Smooth muscle cell (in vitro differentiated cells): ENCODE measurements at regions not wholly inside any gene's neighbourhood (a gene's known extent, or its start where the extent isn't known, plus 50 kb on each side); places are given as distances from the start of the nearest gene placed in this dataset.

Experiments used
- DNase-seq: peaks from one replicate; lab custom pipeline; 2025; ENCODE audit not compliant: unreplicated experiment; lab: John Stamatoyannopoulos, UW
- H2AFZ ChIP-seq: fragments of 200-600 bp; sonication (generic); 2 replicates; pipeline ENCODE4 v1.6.0; 2016; ENCODE audit warnings: antibody characterized with exemption, low read depth, mild to moderate bottlenecking
- H3F3A ChIP-seq: fragments of 200-600 bp; sonication (generic); 2 replicates; pipeline ENCODE4 v1.6.0; 2017; ENCODE audit warnings: antibody characterized with exemption, low read depth
- H3K27ac ChIP-seq: fragments of 200-600 bp; sonication (generic); 2 replicates; pipeline ENCODE4 v1.5.1; 2016; ENCODE audit warnings: low read depth, mild to moderate bottlenecking
- H3K27me3 ChIP-seq: fragments of 200-600 bp; sonication (generic); 2 replicates; pipeline ENCODE4 v1.6.1; 2016; ENCODE audit warnings: low read depth, mild to moderate bottlenecking
- H3K36me3 ChIP-seq: fragments of 200-600 bp; sonication (generic); 2 replicates; pipeline ENCODE4 v1.5.1; 2016; ENCODE audit warnings: low read depth
- H3K4me1 ChIP-seq: fragments of 200-600 bp; sonication (generic); 2 replicates; pipeline ENCODE4 v1.5.1; 2016; ENCODE audit warnings: low read depth
- H3K4me2 ChIP-seq: fragments of 200-600 bp; sonication (generic); 2 replicates; pipeline ENCODE4 v1.6.0; 2016; ENCODE audit warnings: mild to moderate bottlenecking
- H3K4me3 ChIP-seq: fragments of 200-600 bp; sonication (generic); 2 replicates; pipeline ENCODE4 v1.5.1; 2016; ENCODE audit warnings: mild to moderate bottlenecking
- H3K79me2 ChIP-seq: fragments of 200-600 bp; sonication (generic); 2 replicates; pipeline ENCODE4 v1.6.0; 2016; ENCODE audit warnings: low read depth, mild to moderate bottlenecking
- H3K9ac ChIP-seq: fragments of 200-600 bp; sonication (generic); 2 replicates; pipeline ENCODE4 v1.6.0; 2016; ENCODE audit warnings: low read depth
- H3K9me3 ChIP-seq: fragments of 200-600 bp; sonication (generic); replicated peaks from 2 replicates; pipeline ENCODE4 v1.5.1; 2016; ENCODE audit warnings: low read depth
- H4K20me1 ChIP-seq: fragments of 200-600 bp; sonication (generic); 2 replicates; pipeline ENCODE4 v1.6.0; 2016; ENCODE audit warnings: low read depth
- CTCF ChIP-seq: fragments of 200-600 bp; sonication (generic); IDR thresholded peaks from 2 replicates; pipeline ENCODE4 v1.5.1; 2017; ENCODE audit warnings: borderline replicate concordance, mild to moderate bottlenecking, antibody characterized with exemption; ENCODE audit not compliant: insufficient read depth, poor library complexity, severe bottlenecking
- WGBS: methylation state at CpG from one replicate; pipeline ENCODE4 v1.1.7; 2016; ENCODE audit warnings: low lambda C conversion rate; 5-methylcytosine and 5-hydroxymethylcytosine counted together

- Histone ChIP-seq H3K4me1 (no peaks in the 10 kb centered on the region), H2AFZ (no peak overlapping the region), H4K20me1 (no peaks in the 10 kb centered on the region), H3K4me3 (no peak overlapping the region), H3K4me2 (no peak overlapping the region), H3K9me3 (no peaks in the 10 kb centered on the region), H3K36me3 (no peaks in the 10 kb centered on the region), H3K27me3 (no peaks in the 10 kb centered on the region), H3K9ac (no peak overlapping the region), H3K79me2 (no peaks in the 10 kb centered on the region), H3K27ac (no peak overlapping the region), H3F3A (no peaks in the 10 kb centered on the region)
- no peak for DNase-seq
- no peak for TF ChIP-seq CTCF
- whole genome bisulfite sequencing = 65% methylated on average over 3 of the region's 3 CpGs
These were observed 199.8 kb upstream of the ZIC3 start for GRCh38 chrX:137366018-137366633.

GRCh38 chrX:137363559-137363958, 202.4 kb upstream of the ZIC3 start:
- Histone ChIP-seq H3K27ac (no peak overlapping the region), H3K27me3 (no peaks in the 10 kb centered on the region), H3K79me2 (no peaks in the 10 kb centered on the region), H3K4me2 (no peak overlapping the region), H3K9me3 (no peaks in the 10 kb centered on the region), H4K20me1 (no peaks in the 10 kb centered on the region), H3K9ac (no peak overlapping the region), H3F3A (no peaks in the 10 kb centered on the region), H3K4me1 (no peaks in the 10 kb centered on the region), H2AFZ (no peak overlapping the region), H3K4me3 (no peak overlapping the region), H3K36me3 (no peaks in the 10 kb centered on the region)
- no peak for DNase-seq
- no peak for TF ChIP-seq CTCF
- WGBS = 42% methylated on average over 1 of the region's 1 CpG

- no peaks in the 10 kb centered on the region for H3K79me2 ChIP-seq
- DNase-seq = no peak
- H3K4me1 ChIP-seq = no peaks in the 10 kb centered on the region
- TF ChIP-seq CTCF = no peak
- 75% methylated on average over 5 of the region's 5 CpGs for WGBS
- no peak overlapping the region for H3K4me2 ChIP-seq
- H3K9ac ChIP-seq = no peak overlapping the region
- no peaks in the 10 kb centered on the region for H3K27me3 ChIP-seq
- no peak overlapping the region for H2AFZ ChIP-seq
- H3K27ac ChIP-seq = no peak overlapping the region
- H3K36me3 ChIP-seq = no peaks in the 10 kb centered on the region
- no peak overlapping the region for H3K4me3 ChIP-seq
- no peaks in the 10 kb centered on the region for H4K20me1 ChIP-seq
- no peaks in the 10 kb centered on the region for H3K9me3 ChIP-seq
- H3F3A ChIP-seq = no peaks in the 10 kb centered on the region
These were observed 203.3 kb upstream of the ZIC3 start for GRCh38 chrX:137362583-137362982.

GRCh38 chrX:137354851-137355250, 211.1 kb upstream of the ZIC3 start:
- Histone ChIP-seq H3K36me3 (no peaks in the 10 kb centered on the region), H4K20me1 (no peaks in the 10 kb centered on the region), H3K9ac (no peak overlapping the region), H2AFZ (no peak overlapping the region), H3K79me2 (no peaks in the 10 kb centered on the region), H3K4me3 (no peak overlapping the region), H3F3A (no peaks in the 10 kb centered on the region), H3K27me3 (no peaks in the 10 kb centered on the region), H3K9me3 (no peaks in the 10 kb centered on the region), H3K4me1 (no peaks in the 10 kb centered on the region), H3K27ac (no peak overlapping the region), H3K4me2 (no peak overlapping the region)
- WGBS = 60% methylated on average over 1 of the region's 1 CpG
- no peak for DNase-seq
- no peak for TF ChIP-seq CTCF
